GM12878 (cell line): ENCODE measurements at regions not wholly inside any gene's neighbourhood (a gene's known extent, or its start where the extent isn't known, plus 50 kb on each side); places are given as distances from the start of the nearest gene placed in this dataset.

Experiments used
- BHLHE40 ChIP-seq, 2 experiments: fragments of 450-650 bp in 1 of 2; IDR thresholded peaks; 2 replicates each; pipeline ENCODE4 v1.6.1; 2011 to 2017; ENCODE audit warnings: low read depth in 2 of 2, borderline replicate concordance in 1 of 2, improper control_type of control experiment in 1 of 2, low read length in 1 of 2, mild to moderate bottlenecking in 1 of 2
- CEBPB ChIP-seq, 2 experiments: fragments of 150-350 bp in 1 of 2; IDR thresholded peaks; 2 replicates each; pipeline ENCODE4 v1.6.1; 2012 to 2014; ENCODE audit warnings: low read depth in 2 of 2, low read length in 2 of 2, borderline replicate concordance in 1 of 2, inconsistent platforms in 1 of 2
- CHD2 ChIP-seq: IDR thresholded peaks from 2 replicates; pipeline ENCODE4 v1.6.1; 2011; ENCODE audit warnings: low read depth, low read length, improper control_type of control experiment, borderline replicate concordance
- EP300 ChIP-seq, 2 experiments: fragments of 150-350 bp in 1 of 2; IDR thresholded peaks; 2 replicates each; pipeline ENCODE4 v1.6.1; 2011 to 2012; ENCODE audit warnings: low read depth in 2 of 2, low read length in 2 of 2, borderline replicate concordance in 1 of 2, improper control_type of control experiment in 1 of 2, inconsistent platforms in 1 of 2; ENCODE audit not compliant: control insufficient read depth in 1 of 2
- KDM1A ChIP-seq: fragments of 200-600 bp; sonication (generic); IDR thresholded peaks from 2 replicates; pipeline ENCODE4 v1.6.1; 2016; ENCODE audit warnings: borderline replicate concordance
- LARP7 ChIP-seq: fragments of 450-650 bp; IDR thresholded peaks from 2 replicates; pipeline ENCODE4 v1.6.1; 2017; ENCODE audit warnings: mild to moderate bottlenecking
- MEF2A ChIP-seq: IDR thresholded peaks from 2 replicates; pipeline ENCODE4 v1.6.1; 2011; ENCODE audit warnings: low read depth, mild to moderate bottlenecking, low read length, moderate library complexity; ENCODE audit not compliant: insufficient read depth
- PML ChIP-seq: IDR thresholded peaks from 2 replicates; pipeline ENCODE4 v1.6.1; 2012; ENCODE audit warnings: low read length, inconsistent platforms
- POLR2AphosphoS2 ChIP-seq: IDR thresholded peaks from 2 replicates; pipeline ENCODE4 v1.6.1; 2011; ENCODE audit warnings: low read depth, mild to moderate bottlenecking, low read length, improper control_type of control experiment, moderate library complexity
- TCF7 ChIP-seq: IDR thresholded peaks from 2 replicates; pipeline ENCODE4 v1.6.1; 2014; ENCODE audit warnings: antibody characterized with exemption, borderline replicate concordance
- ZBTB4 ChIP-seq: fragments of 450-650 bp; formaldehyde crosslinking; IDR thresholded peaks from 2 replicates; pipeline ENCODE4 v1.4.0; 2022; ENCODE audit warnings: mild to moderate bottlenecking, moderate library complexity
- ZNF622 ChIP-seq: fragments of 450-650 bp; IDR thresholded peaks from 2 replicates; pipeline ENCODE4 v1.6.1; 2017; ENCODE audit warnings: mild to moderate bottlenecking, inconsistent platforms

DNA sequence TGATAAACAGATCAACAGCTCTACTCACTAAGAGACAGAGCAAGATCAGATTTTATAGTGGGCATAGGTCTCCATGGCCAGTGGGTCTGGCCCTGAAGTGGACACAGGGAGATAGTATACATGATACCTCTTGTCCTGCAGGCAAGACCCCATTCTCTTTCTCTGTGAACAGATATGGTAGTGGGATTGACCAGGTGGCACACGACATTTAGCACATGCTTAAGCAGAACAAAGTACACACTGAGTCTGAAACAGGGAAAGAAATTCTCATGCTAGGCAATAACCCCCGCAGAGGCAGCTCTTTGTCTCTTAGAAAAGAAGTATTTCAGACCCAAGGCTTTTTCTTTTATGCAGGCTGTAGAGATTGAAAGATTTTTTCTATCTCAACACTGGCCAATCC, 1331.2 kb downstream of the FSCB start (continued):
- TF ChIP-seq ZBTB4 (CRISPR knock-in tag) (no peak), PML (no peak), LARP7 (no peak), TCF7 (no peak), ZNF622 (no peak), KDM1A (no peak), BHLHE40 (IDR thresholded peaks at IDR 0.05; ENCODE audit: borderline replicate concordance in 1 of 2, low read depth in 2 of 2, low read length in 1 of 2) (no peak), CHD2 (no peak), POLR2AphosphoS2 (no peak), MEF2A (no peak), CEBPB (IDR thresholded peaks at IDR 0.05; ENCODE audit: borderline replicate concordance in 1 of 2, low read depth in 2 of 2, low read length in 2 of 2) (no peak), EP300 (IDR thresholded peaks at IDR 0.05; ENCODE audit: borderline replicate concordance in 1 of 2, control insufficient read depth in 1 of 2, low read depth in 2 of 2, low read length in 2 of 2) (no peak)
